Psoas muscle (tissue), 7 donors: ENCODE measurements at regions not wholly inside any gene's neighbourhood (a gene's known extent, or its start where the extent isn't known, plus 50 kb on each side); places are given as distances from the start of the nearest gene placed in this dataset.

Source experiments
- ATAC-seq, 4 donors: fragments of 200-7000 bp; cut with Tn5 transposase; one replicate each; pipeline ENCODE4 v1.9.1; 2020; ENCODE audit warnings: moderate library complexity in 3 of 4, mild to moderate bottlenecking in 2 of 4
- DNase-seq, 2 donors: peaks; one replicate each; pipeline ENCODE4 v3.0.0-alpha.2; 2020
- H3K27ac ChIP-seq: fragments of 200-600 bp; one replicate; pipeline ENCODE4 v1.8.0; 2022
- H3K27me3 ChIP-seq, 3 donors: fragments of 200-600 bp in 1 of 3; one replicate each; pipeline versions ENCODE4 v1.6.1 to v1.8.0; 2013 to 2022; ENCODE audit warnings: low read length in 2 of 3, mild to moderate bottlenecking in 2 of 3, moderate library complexity in 1 of 3; ENCODE audit not compliant: insufficient read depth in 3 of 3
- H3K36me3 ChIP-seq, 2 donors: fragments of 200-600 bp in 1 of 2; one replicate each; pipeline versions ENCODE4 v1.6.1 to v1.8.0; 2013 to 2022; ENCODE audit warnings: low read depth in 1 of 2, mild to moderate bottlenecking in 1 of 2, moderate library complexity in 1 of 2; ENCODE audit not compliant: insufficient read depth in 1 of 2
- H3K4me1 ChIP-seq: fragments of 200-600 bp; one replicate; pipeline ENCODE4 v1.8.0; 2022
- H3K4me3 ChIP-seq: fragments of 200-600 bp; one replicate; pipeline ENCODE4 v1.8.0; 2022; ENCODE audit warnings: mild to moderate bottlenecking
- H3K9me3 ChIP-seq: fragments of 200-600 bp; one replicate; pipeline ENCODE4 v1.8.0; 2022
- WGBS, 3 donors: extraction: QIAGEN DNeasy Blood & Tissue Kit; methylation state at CpG; one replicate each; pipeline versions ENCODE4 v1.1.6 to v1.1.7; 2013; 5-methylcytosine and 5-hydroxymethylcytosine counted together
- intact Hi-C, 2 donors: fragments of 100-400 bp; cut with DNase I; formaldehyde crosslinking; loops; one replicate each; pipeline versions ENCODE4 v1.11.0 to v1.14.2; 2022
- TF ChIP-seq, protein P1 (sequence below): fragments of 200-600 bp; IDR thresholded peaks from one replicate; pipeline ENCODE4 v1.8.0; 2022; ENCODE audit warnings: antibody characterized with exemption
- donor health status: healthy with polysubstance abuse.
- donor health status: DM: no; HTN: no; CAD: no; lungs with moderate emphysema.
- donor health status: Bipolar disorder and iron deficiency.
- donor health status: healthy.
- donor health status: DM: yes; HTN: yes; CAD: no.
- donor health status: DM: no; HTN: no; CAD: no.
- donor health status: DM: yes; HTN: yes; CAD: no.

GRCh38 chr2:220185766-220186305 lies 558.4 kb downstream of the SLC4A3 start:
- Histone ChIP-seq H3K36me3 (no peaks in the 10 kb centered on the region), H3K9me3 (no peaks in the 10 kb centered on the region), H3K27ac (no peak overlapping the region), H3K4me3 (no peak overlapping the region), H3K4me1 (no peaks in the 10 kb centered on the region), H3K27me3 (no peaks in the 10 kb centered on the region)
- WGBS, 3 donors, result 56 to 68% (median 62%) methylated on average over 2 of the region's 2 CpGs
- TF ChIP-seq, protein P1, sequence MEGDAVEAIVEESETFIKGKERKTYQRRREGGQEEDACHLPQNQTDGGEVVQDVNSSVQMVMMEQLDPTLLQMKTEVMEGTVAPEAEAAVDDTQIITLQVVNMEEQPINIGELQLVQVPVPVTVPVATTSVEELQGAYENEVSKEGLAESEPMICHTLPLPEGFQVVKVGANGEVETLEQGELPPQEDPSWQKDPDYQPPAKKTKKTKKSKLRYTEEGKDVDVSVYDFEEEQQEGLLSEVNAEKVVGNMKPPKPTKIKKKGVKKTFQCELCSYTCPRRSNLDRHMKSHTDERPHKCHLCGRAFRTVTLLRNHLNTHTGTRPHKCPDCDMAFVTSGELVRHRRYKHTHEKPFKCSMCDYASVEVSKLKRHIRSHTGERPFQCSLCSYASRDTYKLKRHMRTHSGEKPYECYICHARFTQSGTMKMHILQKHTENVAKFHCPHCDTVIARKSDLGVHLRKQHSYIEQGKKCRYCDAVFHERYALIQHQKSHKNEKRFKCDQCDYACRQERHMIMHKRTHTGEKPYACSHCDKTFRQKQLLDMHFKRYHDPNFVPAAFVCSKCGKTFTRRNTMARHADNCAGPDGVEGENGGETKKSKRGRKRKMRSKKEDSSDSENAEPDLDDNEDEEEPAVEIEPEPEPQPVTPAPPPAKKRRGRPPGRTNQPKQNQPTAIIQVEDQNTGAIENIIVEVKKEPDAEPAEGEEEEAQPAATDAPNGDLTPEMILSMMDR, result no peak
- no peak for ATAC-seq
- intact Hi-C loops, result no loop called here
- DNase-seq, result no peak

DNA sequence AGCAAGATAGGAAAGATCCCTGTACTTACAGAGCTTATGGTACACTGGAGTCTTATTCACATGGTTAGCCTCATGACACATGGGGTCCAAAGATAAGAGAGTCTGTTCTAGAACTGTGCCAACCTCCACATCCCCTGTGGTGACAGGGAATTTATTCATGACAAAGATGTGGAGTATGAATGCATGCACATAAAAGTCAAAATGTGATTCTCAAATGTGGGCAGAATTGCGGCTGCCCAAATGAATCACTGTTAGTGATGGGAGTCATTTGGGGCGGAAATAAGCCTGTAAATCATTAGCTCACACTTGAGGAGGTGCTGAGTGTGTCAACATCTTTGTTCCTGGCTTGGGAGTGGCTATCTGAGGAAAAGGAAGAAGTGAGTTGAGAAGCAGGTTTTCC lies 560.6 kb downstream of the SLC4A3 start:
- no peak for DNase-seq
- TF ChIP-seq, protein P1, result no peak
- H3K36me3 ChIP-seq, result no peaks in the 10 kb centered on the region
- no peaks in the 10 kb centered on the region for H3K9me3 ChIP-seq
- H3K27me3 ChIP-seq, result no peaks in the 10 kb centered on the region
- H3K27ac ChIP-seq, result no peak overlapping the region
- no peak for ATAC-seq
- no peak overlapping the region for H3K4me3 ChIP-seq
- 81 to 90% (median 85%) methylated on average over 2 of the region's 2 CpGs for WGBS, 3 donors
- intact Hi-C loops, result no loop called here
- no peaks in the 10 kb centered on the region for H3K4me1 ChIP-seq

GRCh38 chr2:220191031-220191430 lies 563.6 kb downstream of the SLC4A3 start:
- H3K9me3 ChIP-seq, result no peaks in the 10 kb centered on the region
- intact Hi-C loops, result no loop called here
- ATAC-seq (no peak), DNase-seq (no peak)
- H3K4me1 ChIP-seq, result no peaks in the 10 kb centered on the region
- no peak overlapping the region for H3K4me3 ChIP-seq
- H3K27me3 ChIP-seq, result no peaks in the 10 kb centered on the region
- WGBS, 3 donors, result 0 to 47% (median 0%) methylated on average over 1 of the region's 1 CpG
- H3K36me3 ChIP-seq, result no peaks in the 10 kb centered on the region
- no peak overlapping the region for H3K27ac ChIP-seq
- TF ChIP-seq, protein P1, result no peak

DNA sequence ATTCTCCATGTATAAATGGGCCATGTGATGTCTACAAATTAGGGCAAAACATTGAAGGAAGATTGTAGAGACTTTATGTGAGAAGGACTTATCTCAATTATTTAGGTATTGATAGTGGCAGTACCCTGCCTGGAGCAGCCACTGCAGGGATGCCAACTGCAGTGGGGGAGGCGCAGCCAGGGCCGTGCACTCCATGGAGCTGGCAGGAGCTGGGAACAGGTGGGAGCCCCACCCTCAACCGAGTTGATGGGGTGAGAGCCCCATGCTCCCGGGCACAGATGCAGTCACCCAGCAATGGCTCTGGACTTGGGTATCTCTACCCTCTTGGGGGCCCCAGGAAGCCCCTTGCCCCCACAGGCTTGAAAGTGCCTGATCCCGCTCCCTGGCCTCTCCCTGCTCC lies 564.3 kb downstream of the SLC4A3 start:
- H3K4me3 ChIP-seq, result no peak overlapping the region
- WGBS, 3 donors, result 66 to 75% (median 73%) methylated on average over 5 of the region's 5 CpGs
- no peak overlapping the region for H3K27ac ChIP-seq
- TF ChIP-seq, protein P1, result no peak
- H3K36me3 ChIP-seq, result no peaks in the 10 kb centered on the region
- intact Hi-C loops, result no loop called here
- H3K9me3 ChIP-seq, result no peaks in the 10 kb centered on the region
- ATAC-seq (no peak), DNase-seq (no peak)
- H3K4me1 ChIP-seq, result no peaks in the 10 kb centered on the region
- H3K27me3 ChIP-seq, result no peaks in the 10 kb centered on the region

- ATAC-seq (no peak), DNase-seq (no peak)
- WGBS, 3 donors, result 63 to 73% (median 68%) methylated on average over 6 of the region's 6 CpGs
- TF ChIP-seq, protein P1, result no peak
- H3K27ac ChIP-seq, result no peak overlapping the region
- no peaks in the 10 kb centered on the region for H3K4me1 ChIP-seq
- H3K27me3 ChIP-seq, result no peaks in the 10 kb centered on the region
- no peaks in the 10 kb centered on the region for H3K9me3 ChIP-seq
- H3K4me3 ChIP-seq, result no peak overlapping the region
- H3K36me3 ChIP-seq, result no peaks in the 10 kb centered on the region
- intact Hi-C loops, result no loop called here
These were observed 565.7 kb downstream of the SLC4A3 start for GRCh38 chr2:220192994-220193753.
